IPS DF 4.7 (cell line): ENCODE measurements at regions not wholly inside any gene's neighbourhood (a gene's known extent, or its start where the extent isn't known, plus 50 kb on each side); places are given as distances from the start of the nearest gene placed in this dataset.

ENCODE experiments used
- DNase-seq: peaks from one replicate; pipeline ENCODE4 v3.0.0-alpha.2; 2013; ENCODE audit warnings: low spot score; ENCODE audit errors: extremely low read depth

- DNase-seq, result no peak
Observed at GRCh38 chr2:56705713-56706112, 521.9 kb downstream of the CCDC85A start.

- no peak for DNase-seq
Observed at GRCh38 chr2:56707218-56707617, 523.4 kb downstream of the CCDC85A start.

- DNase-seq, result no peak
Observed at GRCh38 chr2:56707650-56708049, 523.9 kb downstream of the CCDC85A start.

GRCh38 chr2:56709181-56709580 is 525.4 kb downstream of the CCDC85A start:
- no peak for DNase-seq

GRCh38 chr2:56713161-56713676 is 529.4 kb downstream of the CCDC85A start:
- no peak for DNase-seq

- no peak for DNase-seq
Observed at GRCh38 chr2:56713978-56714377, 530.2 kb downstream of the CCDC85A start.

GRCh38 chr2:56714400-56714799 is 530.6 kb downstream of the CCDC85A start:
- no peak for DNase-seq

- DNase-seq, result no peak
Observed at GRCh38 chr2:56715683-56716082, 531.9 kb downstream of the CCDC85A start.

- no peak for DNase-seq
Observed at GRCh38 chr2:56718413-56718812, 534.6 kb downstream of the CCDC85A start.

GRCh38 chr2:56729212-56729611 is 545.4 kb downstream of the CCDC85A start:
- DNase-seq, result no peak

- DNase-seq, result no peak
Observed at GRCh38 chr2:56732946-56733345, 549.2 kb downstream of the CCDC85A start.

GRCh38 chr2:56739413-56739812 is 555.6 kb downstream of the CCDC85A start:
- DNase-seq, result no peak

- DNase-seq, result no peak
Observed at GRCh38 chr2:56741601-56742102, 557.9 kb downstream of the CCDC85A start.

- DNase-seq, result no peak
Observed at GRCh38 chr2:56743807-56744206, 560.0 kb downstream of the CCDC85A start.

GRCh38 chr2:56749152-56749752 is 565.5 kb downstream of the CCDC85A start:
- DNase-seq, result peak; percentile 5

- DNase-seq, result no peak
Observed at GRCh38 chr2:56753182-56753581, 569.4 kb downstream of the CCDC85A start.

GRCh38 chr2:56754066-56754615 is 570.4 kb downstream of the CCDC85A start:
- no peak for DNase-seq

GRCh38 chr2:56754627-56755026 is 570.8 kb downstream of the CCDC85A start:
- no peak for DNase-seq

GRCh38 chr2:56757884-56758545 is 574.2 kb downstream of the CCDC85A start:
- no peak for DNase-seq

- DNase-seq, result no peak
Observed at GRCh38 chr2:56763683-56764082, 579.9 kb downstream of the CCDC85A start.

GRCh38 chr2:56768973-56769372 is 585.2 kb downstream of the CCDC85A start:
- DNase-seq, result no peak

GRCh38 chr2:56770490-56770889 is 586.7 kb downstream of the CCDC85A start:
- no peak for DNase-seq

GRCh38 chr2:56784046-56784445 is 600.3 kb downstream of the CCDC85A start:
- DNase-seq, result no peak
